ENCODE measurements at regions not wholly inside any gene's neighbourhood (a gene's known extent, or its start where the extent isn't known, plus 50 kb on each side); places are given as distances from the start of the nearest gene placed in this dataset.

- no peaks in the 10 kb centered on the region for H3K9me3 Mint-ChIP-seq (ENCODE audit: unreplicated experiment)
- peaks cover 18% of the 10 kb centered on the region for H3K4me1 ChIP-seq
- no peak for DNase-seq
- H3K4me1 Mint-ChIP-seq (ENCODE audit: low read depth, unreplicated experiment), result peaks cover 12% of the 10 kb centered on the region
- no peak overlapping the region for H3K27ac Mint-ChIP-seq (ENCODE audit: unreplicated experiment)
- ChIA-PET CTCF (no interaction called here), POLR2A (no interaction called here)
- H3K27me3 Mint-ChIP-seq (ENCODE audit: insufficient read depth, unreplicated experiment), result no peaks in the 10 kb centered on the region
- H3K9me3 ChIP-seq, result no peaks in the 10 kb centered on the region
- TF ChIP-seq, protein P1, sequence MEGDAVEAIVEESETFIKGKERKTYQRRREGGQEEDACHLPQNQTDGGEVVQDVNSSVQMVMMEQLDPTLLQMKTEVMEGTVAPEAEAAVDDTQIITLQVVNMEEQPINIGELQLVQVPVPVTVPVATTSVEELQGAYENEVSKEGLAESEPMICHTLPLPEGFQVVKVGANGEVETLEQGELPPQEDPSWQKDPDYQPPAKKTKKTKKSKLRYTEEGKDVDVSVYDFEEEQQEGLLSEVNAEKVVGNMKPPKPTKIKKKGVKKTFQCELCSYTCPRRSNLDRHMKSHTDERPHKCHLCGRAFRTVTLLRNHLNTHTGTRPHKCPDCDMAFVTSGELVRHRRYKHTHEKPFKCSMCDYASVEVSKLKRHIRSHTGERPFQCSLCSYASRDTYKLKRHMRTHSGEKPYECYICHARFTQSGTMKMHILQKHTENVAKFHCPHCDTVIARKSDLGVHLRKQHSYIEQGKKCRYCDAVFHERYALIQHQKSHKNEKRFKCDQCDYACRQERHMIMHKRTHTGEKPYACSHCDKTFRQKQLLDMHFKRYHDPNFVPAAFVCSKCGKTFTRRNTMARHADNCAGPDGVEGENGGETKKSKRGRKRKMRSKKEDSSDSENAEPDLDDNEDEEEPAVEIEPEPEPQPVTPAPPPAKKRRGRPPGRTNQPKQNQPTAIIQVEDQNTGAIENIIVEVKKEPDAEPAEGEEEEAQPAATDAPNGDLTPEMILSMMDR (IDR thresholded peaks at IDR 0.05; ENCODE audit: insufficient read depth in 1 of 2, low read depth in 1 of 2, low read length in 1 of 2, severe bottlenecking in 1 of 2, unreplicated experiment in 1 of 2), result no peak
- H3K27me3 ChIP-seq (replicated peaks; ENCODE audit: control insufficient read depth, insufficient read depth, low read length), result no peaks in the 10 kb centered on the region
- no peak overlapping the region for H3K4me3 Mint-ChIP-seq (ENCODE audit: unreplicated experiment)
- H3K36me3 ChIP-seq (ENCODE audit: control insufficient read depth, insufficient read depth, low read length), result no peaks in the 10 kb centered on the region
- intact Hi-C loops (cut with micrococcal nuclease; ENCODE audit: unreplicated experiment), result no loop called here
- no peak overlapping the region for H3K4me3 ChIP-seq (ENCODE audit: low read depth, low read length)
- no peaks in the 10 kb centered on the region for H3K36me3 Mint-ChIP-seq (ENCODE audit: insufficient read depth, unreplicated experiment)
- no TSS peak for BruUV-seq (replicated peaks)
Observed at GRCh38 chr12:27192118-27192802, 51.8 kb upstream of the STK38L start.

GRCh38 chr12:27193106-27193505 is 51.0 kb upstream of the STK38L start:
- Mint-ChIP-seq H3K27me3 (ENCODE audit: insufficient read depth, unreplicated experiment) (no peaks in the 10 kb centered on the region), H3K27ac (ENCODE audit: unreplicated experiment) (no peak overlapping the region), H3K9me3 (ENCODE audit: unreplicated experiment) (no peaks in the 10 kb centered on the region), H3K4me3 (ENCODE audit: unreplicated experiment) (no peak overlapping the region), H3K36me3 (ENCODE audit: insufficient read depth, unreplicated experiment) (no peaks in the 10 kb centered on the region), H3K4me1 (ENCODE audit: low read depth, unreplicated experiment) (peaks cover 12% of the 10 kb centered on the region)
- Histone ChIP-seq H3K9me3 (no peaks in the 10 kb centered on the region), H3K27me3 (replicated peaks; ENCODE audit: control insufficient read depth, insufficient read depth, low read length) (no peaks in the 10 kb centered on the region), H3K4me1 (peaks cover 18% of the 10 kb centered on the region), H3K36me3 (ENCODE audit: control insufficient read depth, insufficient read depth, low read length) (no peaks in the 10 kb centered on the region), H3K4me3 (ENCODE audit: low read depth, low read length) (no peak overlapping the region)
- intact Hi-C loops (cut with micrococcal nuclease; ENCODE audit: unreplicated experiment), result no loop called here
- no peak for DNase-seq
- POLR2A ChIA-PET, result no interaction called here
- CTCF ChIA-PET, result no interaction called here
- TF ChIP-seq, protein P1 (IDR thresholded peaks at IDR 0.05; ENCODE audit: insufficient read depth in 1 of 2, low read depth in 1 of 2, low read length in 1 of 2, severe bottlenecking in 1 of 2, unreplicated experiment in 1 of 2), result no peak
- no TSS peak for BruUV-seq (replicated peaks)

DNA sequence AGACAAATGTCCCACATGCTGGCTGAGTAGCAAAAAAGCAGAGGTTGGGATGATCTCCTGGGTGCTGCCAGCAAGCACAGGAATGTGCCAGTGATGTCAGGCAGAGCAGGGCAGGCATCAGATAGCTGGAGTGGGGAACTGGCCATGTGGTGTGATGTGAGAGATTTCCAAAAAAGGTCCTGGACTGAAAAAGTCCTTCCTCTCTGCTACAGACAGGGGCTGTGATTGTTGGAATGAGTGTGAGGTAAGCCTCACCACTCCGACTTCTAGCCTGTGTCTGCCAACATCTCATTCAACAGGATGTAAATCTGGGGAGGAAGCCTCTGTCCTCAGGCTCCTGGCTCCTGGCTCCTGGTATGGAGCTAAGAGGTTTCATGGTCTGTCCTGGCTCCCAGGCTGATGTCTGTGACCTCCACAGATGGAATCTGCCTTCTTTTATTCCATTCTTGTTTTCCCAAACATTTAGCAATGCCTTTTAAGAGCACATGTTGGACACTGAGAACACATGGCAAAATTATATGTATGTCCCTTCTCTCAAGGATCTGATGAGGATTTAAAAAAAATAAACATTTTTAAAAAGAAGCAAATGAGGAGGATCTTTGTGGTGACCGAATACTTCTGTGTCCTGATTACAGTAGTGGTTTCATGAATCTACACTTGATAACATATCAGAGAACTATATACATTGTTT is 50.1 kb upstream of the STK38L start:
- no peak overlapping the region for H3K4me3 Mint-ChIP-seq (ENCODE audit: unreplicated experiment)
- POLR2A ChIA-PET, result no interaction called here
- Histone ChIP-seq H3K4me1 (peaks cover 18% of the 10 kb centered on the region), H3K27me3 (replicated peaks; ENCODE audit: control insufficient read depth, insufficient read depth, low read length) (no peaks in the 10 kb centered on the region), H3K9me3 (no peaks in the 10 kb centered on the region), H3K4me3 (ENCODE audit: low read depth, low read length) (no peak overlapping the region), H3K36me3 (ENCODE audit: control insufficient read depth, insufficient read depth, low read length) (no peaks in the 10 kb centered on the region)
- CTCF ChIA-PET, result no interaction called here
- no peak for DNase-seq
- H3K36me3 Mint-ChIP-seq (ENCODE audit: insufficient read depth, unreplicated experiment), result no peaks in the 10 kb centered on the region
- H3K27me3 Mint-ChIP-seq (ENCODE audit: insufficient read depth, unreplicated experiment), result no peaks in the 10 kb centered on the region
- BruUV-seq (replicated peaks), result no TSS peak
- intact Hi-C loops (cut with micrococcal nuclease; ENCODE audit: unreplicated experiment), result no loop called here
- TF ChIP-seq, protein P1 (IDR thresholded peaks at IDR 0.05; ENCODE audit: insufficient read depth in 1 of 2, low read depth in 1 of 2, low read length in 1 of 2, severe bottlenecking in 1 of 2, unreplicated experiment in 1 of 2), result no peak
- H3K27ac Mint-ChIP-seq (ENCODE audit: unreplicated experiment), result no peak overlapping the region
- no peaks in the 10 kb centered on the region for H3K9me3 Mint-ChIP-seq (ENCODE audit: unreplicated experiment)
- H3K4me1 Mint-ChIP-seq (ENCODE audit: low read depth, unreplicated experiment), result peaks cover 12% of the 10 kb centered on the region

Data from Caco-2 (cell line).